ENCODE measurements at regions not wholly inside any gene's neighbourhood (a gene's known extent, or its start where the extent isn't known, plus 50 kb on each side); places are given as distances from the start of the nearest gene placed in this dataset.

DNA sequence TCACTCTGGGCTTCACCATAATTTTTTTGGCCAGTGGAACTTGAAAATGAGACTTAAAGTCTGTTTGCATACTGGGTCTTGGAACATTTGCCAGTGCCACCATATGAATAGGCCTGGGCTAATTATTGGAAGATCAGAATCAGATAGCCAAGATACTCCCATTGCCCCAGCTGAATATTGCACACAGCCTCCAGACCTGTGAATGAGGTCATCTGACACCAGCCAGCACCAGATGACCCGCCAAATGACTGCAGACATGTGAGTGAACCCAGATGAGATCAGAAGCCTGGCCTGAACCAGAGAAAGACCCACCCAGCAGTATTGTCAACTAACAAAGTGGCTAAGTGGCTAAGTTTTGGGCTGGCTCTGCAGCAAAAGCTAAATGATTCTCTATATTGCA, 220.5 kb upstream of the MPDZ start:
- TF ChIP-seq, protein P1, sequence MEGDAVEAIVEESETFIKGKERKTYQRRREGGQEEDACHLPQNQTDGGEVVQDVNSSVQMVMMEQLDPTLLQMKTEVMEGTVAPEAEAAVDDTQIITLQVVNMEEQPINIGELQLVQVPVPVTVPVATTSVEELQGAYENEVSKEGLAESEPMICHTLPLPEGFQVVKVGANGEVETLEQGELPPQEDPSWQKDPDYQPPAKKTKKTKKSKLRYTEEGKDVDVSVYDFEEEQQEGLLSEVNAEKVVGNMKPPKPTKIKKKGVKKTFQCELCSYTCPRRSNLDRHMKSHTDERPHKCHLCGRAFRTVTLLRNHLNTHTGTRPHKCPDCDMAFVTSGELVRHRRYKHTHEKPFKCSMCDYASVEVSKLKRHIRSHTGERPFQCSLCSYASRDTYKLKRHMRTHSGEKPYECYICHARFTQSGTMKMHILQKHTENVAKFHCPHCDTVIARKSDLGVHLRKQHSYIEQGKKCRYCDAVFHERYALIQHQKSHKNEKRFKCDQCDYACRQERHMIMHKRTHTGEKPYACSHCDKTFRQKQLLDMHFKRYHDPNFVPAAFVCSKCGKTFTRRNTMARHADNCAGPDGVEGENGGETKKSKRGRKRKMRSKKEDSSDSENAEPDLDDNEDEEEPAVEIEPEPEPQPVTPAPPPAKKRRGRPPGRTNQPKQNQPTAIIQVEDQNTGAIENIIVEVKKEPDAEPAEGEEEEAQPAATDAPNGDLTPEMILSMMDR (IDR thresholded peaks at IDR 0.05): no peak
- no peak for TF ChIP-seq ZFX (IDR thresholded peaks at IDR 0.05; ENCODE audit: borderline replicate concordance)
